Posterior vena cava (tissue), 2 donors: ENCODE measurements at regions not wholly inside any gene's neighbourhood (a gene's known extent, or its start where the extent isn't known, plus 50 kb on each side); places are given as distances from the start of the nearest gene placed in this dataset.
"Not testable (repeated sequence)": the region's sequence is repeated elsewhere in the genome, so short reads cannot be mapped to it uniquely, and the experiment has no call there.

ENCODE experiments used
- DNase-seq: peaks from one replicate; pipeline ENCODE4 v3.0.0-alpha.2; 2020; ENCODE audit warnings: low spot score
- intact Hi-C, 2 donors: fragments of 100-400 bp; cut with DNase I; formaldehyde crosslinking; loops; one replicate each; pipeline versions ENCODE4 v1.14.1 to v1.14.2; 2022 to 2023
- donor health status: DM: yes; HTN: yes; CAD: no.
- donor health status: DM: yes; HTN: yes; CAD: no.

DNA sequence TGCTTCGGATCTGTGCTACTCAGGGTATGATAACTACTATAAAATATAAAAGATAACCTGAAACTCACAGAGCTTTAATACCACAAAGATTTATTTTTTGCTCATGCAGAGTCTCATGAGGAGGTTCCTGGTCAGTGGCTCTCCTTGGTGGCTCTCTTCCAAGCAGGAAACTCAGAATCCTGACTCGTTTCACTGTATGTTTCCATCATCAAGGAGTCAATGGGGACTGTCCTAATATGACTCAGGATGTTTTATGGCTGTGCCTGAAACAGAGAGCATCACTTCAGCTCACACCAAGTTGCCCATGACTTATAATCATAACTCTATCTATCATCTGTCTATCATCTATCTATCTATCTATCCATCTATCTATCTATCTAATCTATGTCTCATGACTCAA is 620.8 kb upstream of the NR3C2 start:
- intact Hi-C loops: no loop called here
- DNase-seq: no peak

DNA sequence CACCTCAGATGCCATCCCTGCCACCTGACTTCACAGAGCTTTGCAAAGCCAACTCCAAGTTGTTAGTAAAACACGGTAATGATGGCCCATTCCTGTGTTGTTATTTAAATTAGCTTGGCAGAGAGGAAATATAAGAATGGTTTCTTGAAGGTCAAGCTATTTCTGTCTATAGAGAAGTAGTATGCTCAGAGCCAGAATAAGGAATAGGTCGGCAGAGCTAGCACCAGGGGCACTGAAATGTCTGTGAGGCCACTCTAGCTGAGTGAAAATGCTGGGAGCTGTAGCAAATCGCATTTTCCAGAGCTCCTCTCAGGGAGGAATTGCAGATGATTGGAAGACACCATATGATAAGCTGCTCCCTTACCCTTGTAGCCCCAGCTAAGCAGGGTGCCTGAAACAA is 615.4 kb upstream of the NR3C2 start:
- intact Hi-C loops: no loop called here
- no peak for DNase-seq

GRCh38 chr4:149056615-149057014 is 614.4 kb upstream of the NR3C2 start:
- DNase-seq: no peak
- intact Hi-C loops: no loop called here

DNA sequence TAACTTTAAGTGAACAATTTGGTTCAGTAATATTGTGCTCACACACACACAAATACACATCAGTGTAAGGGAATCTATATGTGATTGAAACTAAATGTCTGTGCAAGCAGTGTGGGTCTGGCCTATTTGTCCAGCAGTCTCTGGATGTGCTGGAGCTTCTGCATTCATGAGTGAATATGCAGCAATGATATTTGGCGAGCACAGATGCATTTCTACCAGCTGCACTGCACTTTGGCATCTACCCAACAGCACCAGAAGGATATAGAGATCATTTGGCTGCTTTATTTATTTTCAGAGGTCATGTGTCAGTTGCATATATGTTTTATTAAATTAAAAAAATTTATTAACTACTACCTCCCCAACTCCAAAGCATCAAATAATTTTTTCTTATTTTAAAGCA is 613.4 kb upstream of the NR3C2 start:
- intact Hi-C loops: no loop called here
- DNase-seq: no peak

DNA sequence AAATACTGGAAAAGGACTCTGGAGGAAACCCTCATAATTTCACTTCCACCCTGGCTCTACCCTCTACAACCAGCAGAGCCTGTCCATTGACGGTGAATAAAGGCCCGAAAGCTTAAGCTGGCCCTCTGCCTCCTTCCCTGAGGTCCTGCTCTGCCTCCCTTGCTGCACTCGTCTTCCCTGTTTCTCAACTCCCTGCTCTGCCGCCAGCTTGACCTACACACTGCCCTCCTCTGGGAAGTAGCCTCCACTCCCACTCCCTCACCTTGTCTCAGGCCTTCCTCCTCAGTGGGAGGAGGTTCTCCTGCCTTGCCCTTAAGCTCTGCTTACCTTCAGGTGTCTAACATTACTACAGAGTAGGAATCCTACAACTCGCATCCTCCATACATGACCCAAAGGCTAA is 608.6 kb upstream of the NR3C2 start:
- no peak for DNase-seq
- intact Hi-C loops: no loop called here

DNA sequence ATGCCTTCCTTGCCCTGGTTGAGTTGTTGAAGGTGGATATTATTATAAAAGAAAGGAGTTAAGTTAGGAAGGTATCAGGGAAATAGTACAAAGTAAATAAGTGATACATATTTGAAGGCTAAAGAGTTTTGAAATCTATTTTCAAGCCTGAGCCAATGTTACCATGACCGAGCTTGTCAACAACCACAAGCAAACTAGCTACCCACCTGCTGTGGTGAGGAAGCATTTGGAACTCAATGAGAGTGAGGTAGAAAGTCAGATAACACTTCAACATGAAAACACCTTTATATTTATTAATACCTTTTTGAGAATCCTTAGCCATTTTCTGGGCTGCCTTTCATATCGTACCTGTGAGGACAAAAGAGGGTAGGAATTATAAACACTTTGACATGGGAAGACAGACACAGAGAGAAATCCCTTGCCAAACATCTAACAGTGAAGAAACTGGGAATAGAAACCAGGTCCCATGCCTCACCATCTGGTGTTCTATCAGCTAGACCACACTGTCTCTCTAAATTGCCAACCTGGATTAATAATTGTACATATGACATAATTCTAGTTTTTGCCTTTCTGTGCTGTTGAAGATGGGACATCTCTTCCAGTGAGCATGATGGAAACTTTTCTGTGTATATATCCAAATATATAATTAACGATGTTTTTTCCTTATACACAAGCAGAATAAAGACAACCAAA is 606.4 kb upstream of the NR3C2 start:
- no peak for DNase-seq
- intact Hi-C loops: no loop called here

DNA sequence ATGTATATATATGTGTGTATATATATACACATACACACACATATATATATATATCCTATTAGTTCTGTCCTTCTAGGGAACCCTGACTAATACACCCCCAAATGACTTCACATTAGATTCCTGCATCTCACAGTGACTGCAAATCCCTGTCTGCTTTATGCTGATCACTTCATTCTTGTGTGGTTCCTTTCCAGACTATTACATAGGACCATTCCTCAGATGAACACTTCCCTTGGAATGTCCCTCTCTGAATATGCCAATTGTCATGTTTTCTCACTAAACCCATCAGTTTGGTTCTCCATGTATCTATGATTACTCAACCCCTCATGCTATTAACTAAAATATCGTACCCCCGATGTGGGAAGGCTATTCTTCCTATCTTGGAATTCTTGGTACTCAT is 605.2 kb upstream of the NR3C2 start:
- intact Hi-C loops: no loop called here
- DNase-seq: no peak

- intact Hi-C loops: no loop called here
- no peak for DNase-seq
Measured at GRCh38 chr4:149045731-149046130, 603.5 kb upstream of the NR3C2 start.

- intact Hi-C loops, DNase-seq: not testable (repeated sequence)
Measured at GRCh38 chr4:149039786-149040185, 597.6 kb upstream of the NR3C2 start.

DNA sequence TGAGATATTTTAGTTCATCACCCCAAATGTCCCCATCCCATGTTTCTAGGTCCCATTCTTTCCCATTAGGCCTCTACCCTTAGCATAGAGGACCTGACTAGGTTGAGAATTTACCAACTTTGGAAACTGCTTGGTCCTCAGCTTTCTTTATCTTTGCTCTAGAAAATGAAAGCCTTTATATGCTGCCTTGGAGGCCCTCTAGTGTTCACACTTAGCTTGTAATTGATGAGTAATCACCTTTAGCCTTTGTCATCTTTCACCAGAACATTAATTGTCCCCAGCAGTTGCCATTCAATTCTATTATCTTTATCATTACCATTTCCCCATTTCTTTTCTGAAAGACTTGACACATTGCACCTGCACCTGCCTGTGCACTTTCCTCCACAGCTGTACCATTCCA is 589.2 kb upstream of the NR3C2 start:
- intact Hi-C loops: no loop called here
- no peak for DNase-seq

DNA sequence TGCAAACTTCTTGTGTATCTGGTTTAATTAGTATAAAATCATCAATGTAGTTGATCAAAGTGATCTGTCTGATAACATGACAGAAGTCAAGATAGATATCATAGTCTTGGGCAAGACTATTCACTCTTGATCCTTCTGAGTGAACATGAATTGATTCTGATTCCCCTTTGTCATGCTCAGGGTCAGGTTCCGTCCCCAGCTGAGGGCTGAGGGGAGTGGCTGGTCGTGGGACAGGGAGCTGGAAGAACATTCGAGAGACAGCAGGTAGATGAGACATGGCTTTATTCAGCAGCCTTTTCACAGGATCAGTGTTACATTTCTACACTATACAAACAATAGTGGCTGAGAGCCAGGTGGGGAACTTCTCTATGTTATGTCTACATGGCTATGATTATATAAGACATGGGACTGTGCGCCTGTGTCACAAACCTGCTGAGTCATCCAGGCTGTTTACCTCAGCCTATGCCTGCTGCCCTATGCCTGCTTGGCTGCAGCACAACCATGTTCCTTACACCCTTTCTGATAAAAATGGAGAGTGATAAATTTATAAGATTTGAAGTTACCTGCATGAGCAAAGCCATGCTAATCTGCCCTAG is 586.9 kb upstream of the NR3C2 start:
- DNase-seq: no peak
- intact Hi-C loops: no loop called here

GRCh38 chr4:149026696-149027095 is 584.5 kb upstream of the NR3C2 start:
- no peak for DNase-seq

GRCh38 chr4:149017002-149017734 is 575.0 kb upstream of the NR3C2 start:
- DNase-seq: no peak
- intact Hi-C loops: no loop called here

More at GRCh38 chr4:149026696-149027095, 584.5 kb upstream of the NR3C2 start:
- intact Hi-C loops: no loop called here

DNA sequence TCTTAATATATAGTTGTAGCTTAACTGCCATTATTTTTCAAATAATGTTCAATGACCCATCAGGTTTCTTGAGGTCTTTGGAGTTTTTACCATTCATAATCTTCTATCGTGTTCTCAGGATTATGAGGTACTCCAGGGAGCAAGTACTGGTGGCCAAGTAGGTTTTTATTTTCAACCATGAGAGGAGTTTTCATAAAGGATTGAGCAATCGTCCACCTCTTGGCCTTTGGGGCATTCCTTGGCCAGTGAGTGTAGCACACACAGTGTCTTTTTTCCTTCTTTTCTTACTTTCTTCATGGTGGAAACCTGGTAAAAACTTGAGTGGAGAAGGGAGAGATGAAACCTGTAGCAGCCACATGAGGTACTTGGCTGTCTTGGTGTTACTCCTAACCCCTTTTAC is 567.0 kb upstream of the NR3C2 start:
- intact Hi-C loops: no loop called here
- DNase-seq: no peak

DNA sequence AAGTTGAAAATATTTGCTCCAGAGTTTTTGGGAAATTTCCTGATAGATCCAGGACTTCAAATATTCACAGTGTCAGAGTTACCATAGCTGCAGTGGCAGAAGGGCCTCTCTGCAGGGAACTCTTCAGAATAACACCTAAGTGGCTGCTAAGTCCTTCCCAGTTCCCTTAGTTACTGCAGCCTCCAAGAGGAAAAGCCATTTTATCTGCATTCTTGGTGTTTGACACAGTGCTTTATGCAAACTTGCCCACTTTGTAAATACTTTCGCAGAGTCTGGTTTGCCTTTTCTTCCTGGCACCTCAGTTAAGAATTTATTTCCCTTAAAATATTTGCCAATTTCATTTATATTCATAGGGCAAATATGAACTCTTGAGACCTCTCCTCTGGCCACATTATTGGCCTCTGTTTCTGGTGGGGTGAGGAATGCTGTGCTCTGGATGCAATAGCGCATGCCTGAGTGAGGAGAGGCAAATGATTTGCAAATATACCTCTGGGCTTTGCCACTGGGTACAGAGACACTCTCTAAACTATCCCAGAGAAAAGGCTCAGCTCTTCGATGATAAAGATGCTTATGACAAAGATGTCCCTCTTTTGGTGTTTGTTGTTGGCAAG is 566.3 kb upstream of the NR3C2 start:
- intact Hi-C loops: no loop called here

GRCh38 chr4:149005191-149005590 is 563.0 kb upstream of the NR3C2 start:
- DNase-seq: no peak
- intact Hi-C loops: no loop called here

More for the DNA sequence above, 566.3 kb upstream of the NR3C2 start:
- DNase-seq: no peak

DNA sequence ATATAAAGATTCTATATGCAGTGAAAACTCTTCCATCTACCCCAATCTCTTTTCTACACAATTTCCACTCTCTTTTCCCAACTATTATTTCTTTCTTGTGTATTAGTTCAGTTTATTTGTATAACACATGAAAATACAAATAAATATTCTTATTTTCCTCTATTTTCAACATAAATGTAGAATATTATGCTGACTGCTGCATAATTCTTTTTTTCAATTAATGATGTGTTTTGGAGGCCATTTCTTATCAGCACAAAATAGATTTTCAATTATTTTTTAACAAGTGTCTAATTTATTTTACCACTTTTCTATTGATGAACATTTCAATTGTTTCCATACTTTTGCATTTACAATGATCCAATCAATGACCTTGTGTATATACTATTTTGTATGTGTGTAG is 557.7 kb upstream of the NR3C2 start:
- intact Hi-C loops: no loop called here
- DNase-seq: no peak

DNA sequence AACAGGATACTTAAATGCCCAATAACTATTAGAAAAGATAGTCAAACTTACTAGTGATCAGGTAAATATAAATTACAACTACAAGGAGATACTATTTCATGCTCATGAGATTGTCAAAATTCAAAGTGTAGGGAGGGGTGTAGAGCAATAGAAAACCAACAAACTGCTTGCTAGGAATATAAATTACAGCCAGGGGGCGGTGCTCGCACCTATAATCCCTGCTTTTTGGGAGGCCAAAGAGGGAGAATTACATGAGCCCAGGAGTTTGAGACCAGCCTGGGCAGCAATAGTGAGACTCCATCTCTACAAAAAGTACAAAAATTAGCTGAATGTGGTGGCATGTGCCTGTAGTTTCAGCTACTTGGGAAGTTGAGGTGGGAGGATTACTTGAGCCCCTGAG is 556.5 kb upstream of the NR3C2 start:
- no peak for DNase-seq
- intact Hi-C loops: no loop called here

DNA sequence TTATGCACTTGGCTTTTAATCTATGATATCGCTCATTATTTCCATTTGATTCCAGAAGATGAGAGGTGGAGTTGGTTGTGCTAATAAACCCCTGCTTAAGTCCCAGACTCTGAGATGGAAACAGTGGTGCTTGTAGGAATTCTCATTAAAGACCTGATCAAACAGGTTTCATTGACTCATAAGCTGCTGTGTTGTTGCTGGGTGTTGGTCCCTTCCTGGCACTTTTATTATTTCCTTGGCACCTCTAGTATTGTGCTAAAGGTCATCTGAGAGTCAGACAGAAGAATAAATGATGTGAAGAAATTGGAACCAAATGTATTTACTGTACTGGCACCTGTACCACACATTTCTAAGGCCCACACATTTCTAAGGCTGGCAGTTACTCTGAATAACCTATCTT is 544.7 kb upstream of the NR3C2 start:
- intact Hi-C loops: no loop called here
- DNase-seq: no peak

DNA sequence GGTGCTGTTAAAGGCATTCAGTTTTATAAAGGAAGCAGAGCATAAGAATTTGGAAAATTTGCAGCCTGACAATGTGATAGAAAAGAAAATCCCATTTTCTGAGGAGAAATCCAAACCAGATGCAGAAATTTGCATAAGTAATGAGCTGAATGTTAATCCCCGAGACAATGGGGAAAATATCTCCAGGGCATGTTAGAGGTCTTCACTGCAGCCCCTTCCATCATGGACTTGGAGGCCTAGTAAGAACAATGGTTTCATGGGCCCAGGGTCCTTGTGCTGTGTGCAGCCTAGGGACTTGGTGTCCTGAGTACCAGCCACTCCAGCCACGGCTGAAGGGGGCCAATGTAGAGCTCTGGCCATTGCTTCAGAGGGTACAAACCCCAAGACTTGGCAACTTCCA is 542.7 kb upstream of the NR3C2 start:
- intact Hi-C loops: no loop called here
- no peak for DNase-seq
